Heart left ventricle (tissue), 16 donors: ENCODE measurements at regions not wholly inside any gene's neighbourhood (a gene's known extent, or its start where the extent isn't known, plus 50 kb on each side); places are given as distances from the start of the nearest gene placed in this dataset.
A peak's percentile ranks its signal among the peaks of the same experiment; 100 is the strongest.

ENCODE experiments used
- ATAC-seq, 4 donors: fragments of 200-7000 bp; cut with Tn5 transposase; one replicate each; pipeline ENCODE4 v1.9.1; 2020 to 2022; ENCODE audit warnings: moderate library complexity in 4 of 4, mild to moderate bottlenecking in 3 of 4, moderate number of reproducible peaks in 1 of 4
- DNase-seq, 5 donors: peaks; one replicate each; pipeline ENCODE4 v3.0.0-alpha.2; 2020
- H3K27ac ChIP-seq, 12 donors: fragments of 200-600 bp; sonication (generic) in 4 of 12; one replicate each; pipeline versions ENCODE4 v1.5.0 to v1.8.0; 2016 to 2022; ENCODE audit warnings: mild to moderate bottlenecking in 2 of 12
- H3K27me3 ChIP-seq, 9 donors: fragments of 200-600 bp; sonication (generic) in 2 of 9; one replicate each; pipeline versions ENCODE4 v1.5.1 to v1.8.0; 2016 to 2022; ENCODE audit warnings: mild to moderate bottlenecking in 3 of 9
- H3K36me3 ChIP-seq, 9 donors: fragments of 200-600 bp; sonication (generic) in 2 of 9; one replicate each; pipeline versions ENCODE4 v1.5.0 to v1.8.0; 2018 to 2022; ENCODE audit warnings: mild to moderate bottlenecking in 2 of 9
- H3K4me1 ChIP-seq, 12 donors: fragments of 200-600 bp; sonication (generic) in 4 of 12; one replicate each; pipeline versions ENCODE4 v1.5.0 to v1.8.0; 2016 to 2022; ENCODE audit warnings: mild to moderate bottlenecking in 3 of 12
- H3K4me3 ChIP-seq, 12 donors: fragments of 200-600 bp; sonication (generic) in 4 of 12; one replicate each; pipeline versions ENCODE4 v1.5.0 to v1.8.0; 2017 to 2022; ENCODE audit warnings: mild to moderate bottlenecking in 9 of 12, moderate library complexity in 4 of 12
- H3K9me3 ChIP-seq, 12 donors: fragments of 200-600 bp; sonication (generic) in 4 of 12; one replicate each; pipeline versions ENCODE4 v1.5.0 to v1.8.0; 2016 to 2022; ENCODE audit warnings: mild to moderate bottlenecking in 1 of 12
- CTCF ChIP-seq, 12 donors: fragments of 200-600 bp; sonication (generic) in 4 of 12; IDR thresholded peaks; one replicate each; pipeline versions ENCODE4 v1.5.0 to v1.8.0; 2018 to 2022; ENCODE audit warnings: antibody characterized with exemption in 12 of 12, mild to moderate bottlenecking in 5 of 12
- POLR2A ChIP-seq, 2 donors: fragments of 450-650 bp; IDR thresholded peaks; one replicate each; pipeline ENCODE4 v1.6.1; 2017; ENCODE audit warnings: antibody characterized with exemption in 2 of 2, mild to moderate bottlenecking in 2 of 2, moderate library complexity in 2 of 2
- WGBS, 4 donors: extraction: QIAGEN DNeasy Blood & Tissue Kit in 2 of 4; methylation state at CpG; one replicate each; pipeline versions ENCODE4 v1.1.5 to v1.1.7; 2013 to 2018; 5-methylcytosine and 5-hydroxymethylcytosine counted together
- intact Hi-C, 10 donors: fragments of 100-400 bp; cut with DNase I; formaldehyde crosslinking; loops; one replicate each; pipeline versions ENCODE4 v1.11.1 to v1.14.2; 2022
- donor health status: ischemic (EF 13 %, LVEDD 7.1; RV severe dilation, severe dysfunction).
- donor health status: healthy with polysubstance abuse.
- donor health status: DM: no; HTN: yes; CAD: no.
- donor health status: DM: no; HTN: no; CAD: no.
- donor health status: ischemic (EF 25% LVEDD 6.9; RV normal size, moderate dysfunction).
- donor health status: ischemic (EF 25% LVEDD 5.7; RV mildly dilated, moderate dysfunction).
- donor health status: healthy.
- donor health status: DM: yes; HTN: yes; CAD: no.
- donor health status: ischemic (EF 35%, LVEDD 5.7; RV mildly dilated, moderate dysfunction).
- donor health status: nonischemic (EF 11% LVEDD 7.7; RV severe dilation, severe dysfunction).
- donor health status: DM: yes; HTN: yes; CAD: no.
- donor health status: PGD.
- donor health status: ischemic (EF 29% LVEDD 5.4; RV normal size, mild dysfunction).
- donor health status: nonischemic (EF 23%, LVEDD 6.1; RV moderate dilation, normal function).

DNA sequence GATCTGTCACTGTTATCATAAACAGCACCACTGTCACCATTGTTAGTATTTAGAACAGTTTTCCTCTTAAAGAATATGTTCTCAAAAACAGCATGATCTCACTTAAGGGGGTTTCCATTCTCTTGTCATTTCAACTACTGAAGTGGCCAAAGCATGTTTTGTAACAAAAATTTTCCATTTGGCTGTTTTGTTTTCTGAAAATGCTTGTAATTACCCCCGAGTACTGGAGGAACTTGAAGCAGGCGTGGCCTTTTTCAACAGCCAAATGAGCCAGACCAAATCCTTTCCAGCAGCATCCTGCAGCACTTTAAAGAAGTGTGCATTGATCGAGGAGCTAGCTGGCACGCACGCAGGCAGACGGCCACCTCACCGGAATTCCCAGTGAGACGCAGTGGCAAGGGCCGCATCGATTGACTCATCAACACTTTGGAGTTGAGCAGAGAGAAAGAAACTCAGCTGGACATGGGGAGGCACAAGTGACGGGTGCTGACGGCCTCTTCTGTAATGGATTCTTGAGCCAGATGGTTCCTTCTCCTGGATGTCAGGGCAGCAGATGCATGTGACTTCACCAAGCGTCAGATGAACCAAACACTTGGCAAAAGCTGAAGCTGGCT, 234.3 kb upstream of the IGF1R start:
- H3K9me3 ChIP-seq, result peaks cover 0 to 8% (median 0%) of the 10 kb centered on the region in 12 donors
- H3K4me3 ChIP-seq, result no peak overlapping the region
- H3K36me3 ChIP-seq, result no peaks in the 10 kb centered on the region
- peak in 2 of 5 donors; percentile 34 to 68 for DNase-seq
- ATAC-seq, result peak in 3 of 4 donors; percentile 20 to 51 (median 26)
- TF ChIP-seq POLR2A (IDR thresholded peaks at IDR 0.05) (no peak), CTCF (IDR thresholded peaks at IDR 0.05) (no peak)
- H3K27me3 ChIP-seq, result peaks cover 0 to 8% (median 0%) of the 10 kb centered on the region in 9 donors
- H3K4me1 ChIP-seq, result peaks cover 0 to 9% (median 0%) of the 10 kb centered on the region in 12 donors
- intact Hi-C loops, result no loop called here
- WGBS, 4 donors, result 54 to 67% (median 62%) methylated on average over 11 to 13 of the region's 13 CpGs
- H3K27ac ChIP-seq, result peak overlapping the region in 1 of 12 donors; percentile 29

DNA sequence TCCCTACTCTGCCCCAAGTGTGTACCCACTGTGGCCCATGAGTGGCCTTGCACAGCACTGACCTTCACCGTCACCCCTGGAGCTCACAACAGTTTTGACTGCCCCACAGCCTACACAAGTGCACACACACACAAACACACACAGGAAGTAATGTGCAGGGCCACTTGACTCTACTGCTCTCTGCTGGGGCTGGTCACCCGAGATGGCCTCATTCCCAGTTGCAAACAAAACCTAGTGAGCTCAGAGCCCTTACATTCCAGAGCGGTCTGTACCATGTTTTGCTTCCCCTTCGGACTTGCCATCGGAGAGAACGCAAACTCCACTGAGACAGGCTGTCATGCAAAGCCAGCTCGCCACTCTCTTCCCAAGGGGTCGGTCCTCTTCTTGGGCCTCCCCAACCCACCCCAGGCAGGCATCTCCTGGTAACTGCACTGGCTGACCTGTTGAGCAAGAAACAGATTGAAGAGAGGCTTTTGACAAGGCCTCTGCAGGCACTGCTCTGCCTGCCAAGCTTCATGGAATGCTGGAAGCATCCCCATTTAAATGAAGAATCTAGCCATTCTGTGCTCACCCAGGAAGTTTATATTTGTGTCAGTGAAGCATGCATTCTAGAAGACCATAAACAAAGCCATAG, 232.0 kb upstream of the IGF1R start:
- no peak for TF ChIP-seq CTCF (IDR thresholded peaks at IDR 0.05)
- TF ChIP-seq POLR2A (IDR thresholded peaks at IDR 0.05), result no peak
- peaks cover 0 to 4% (median 0%) of the 10 kb centered on the region in 12 donors for H3K9me3 ChIP-seq
- ATAC-seq (peak in 3 of 4 donors; percentile 20 to 42 (median 24)), DNase-seq (no peak)
- intact Hi-C loops, result no loop called here
- 65 to 82% (median 78%) methylated on average over 7 to 8 of the region's 8 CpGs for WGBS, 4 donors
- H3K27ac ChIP-seq, result peak overlapping the region in 1 of 12 donors; percentile 31
- peaks cover 5 to 24% (median 8%) of the 10 kb centered on the region in 9 donors for H3K27me3 ChIP-seq
- H3K4me3 ChIP-seq, result no peak overlapping the region
- no peaks in the 10 kb centered on the region for H3K36me3 ChIP-seq
- H3K4me1 ChIP-seq, result peaks cover 0 to 15% (median 5%) of the 10 kb centered on the region in 12 donors

DNA sequence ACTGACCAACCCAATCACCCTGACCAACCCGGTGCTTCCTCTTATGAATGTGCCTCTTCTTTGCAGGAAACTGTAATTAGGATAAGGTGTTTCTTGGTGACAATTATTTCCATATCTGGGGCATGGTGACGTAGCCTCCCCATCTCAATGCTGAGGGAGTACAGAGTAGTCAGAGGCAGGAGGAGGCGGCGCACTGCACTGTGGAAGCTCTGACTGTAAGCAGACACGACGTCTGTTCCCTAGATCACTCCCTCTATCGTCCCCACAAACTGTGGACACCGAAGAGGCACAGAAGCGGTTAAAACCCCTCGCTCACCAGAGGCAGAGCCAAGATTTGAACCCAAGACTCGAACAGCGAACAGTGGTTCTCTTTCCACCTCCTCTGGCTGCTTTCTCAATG, 231.0 kb upstream of the IGF1R start:
- Histone ChIP-seq H3K4me3 (no peak overlapping the region), H3K36me3 (no peaks in the 10 kb centered on the region), H3K27me3 (peaks cover 7 to 34% (median 18%) of the 10 kb centered on the region in 9 donors), H3K4me1 (peaks cover 0 to 21% (median 11%) of the 10 kb centered on the region in 12 donors), H3K27ac (no peak overlapping the region), H3K9me3 (peaks cover 0 to 4% (median 0%) of the 10 kb centered on the region in 12 donors)
- 80 to 84% (median 82%) methylated on average over 12 of the region's 12 CpGs for WGBS, 4 donors
- ATAC-seq, result no peak
- no peak for DNase-seq
- no peak for TF ChIP-seq POLR2A (IDR thresholded peaks at IDR 0.05)
- no peak for TF ChIP-seq CTCF (IDR thresholded peaks at IDR 0.05)
- intact Hi-C loops, result no loop called here

DNA sequence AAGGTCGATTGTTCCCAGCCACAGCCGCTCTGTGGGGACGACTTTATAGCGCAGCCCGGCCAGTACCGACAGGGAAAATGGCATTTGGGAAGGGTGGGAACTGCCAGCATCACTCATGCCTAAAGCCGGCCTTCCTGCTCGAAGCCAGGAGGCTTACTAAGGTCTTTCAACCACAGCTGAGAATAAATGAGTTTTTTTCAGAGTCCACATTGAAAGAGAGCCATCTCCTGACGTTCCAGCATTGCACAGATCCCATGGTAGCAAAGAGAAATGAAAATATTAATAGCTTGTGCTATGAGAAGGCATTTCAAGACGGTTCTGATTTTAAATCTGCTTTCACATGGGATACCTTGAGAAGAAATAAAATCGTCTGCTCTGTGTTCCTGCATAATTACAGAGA, 230.2 kb upstream of the IGF1R start:
- Histone ChIP-seq H3K4me1 (peaks cover 0 to 21% (median 11%) of the 10 kb centered on the region in 12 donors), H3K36me3 (no peaks in the 10 kb centered on the region), H3K4me3 (no peak overlapping the region), H3K9me3 (peaks cover 0 to 3% (median 0%) of the 10 kb centered on the region in 12 donors), H3K27me3 (peaks cover 7 to 41% (median 25%) of the 10 kb centered on the region in 9 donors), H3K27ac (peak overlapping the region in 1 of 12 donors; percentile 41)
- no peak for DNase-seq
- TF ChIP-seq POLR2A (IDR thresholded peaks at IDR 0.05) (no peak), CTCF (IDR thresholded peaks at IDR 0.05) (no peak)
- no peak for ATAC-seq
- WGBS, 4 donors, result 71 to 78% (median 73%) methylated on average over 11 of the region's 11 CpGs
- intact Hi-C loops, result no loop called here
